Loucy (cell line): ENCODE measurements at regions not wholly inside any gene's neighbourhood (a gene's known extent, or its start where the extent isn't known, plus 50 kb on each side); places are given as distances from the start of the nearest gene placed in this dataset.

ENCODE experiments used
- H2AFZ ChIP-seq: fragments of 200-600 bp; sonication (generic); 2 replicates; pipeline ENCODE4 v1.6.0; 2016; ENCODE audit warnings: antibody characterized with exemption, mild to moderate bottlenecking, low read length, moderate library complexity
- H3F3A ChIP-seq: fragments of 200-600 bp; 2 replicates; pipeline ENCODE4 v1.6.0; 2016; ENCODE audit warnings: antibody characterized with exemption, low read depth, mild to moderate bottlenecking
- H3K27me3 ChIP-seq: fragments of 200-600 bp; sonication (generic); 2 replicates; pipeline ENCODE4 v1.6.1; 2014; ENCODE audit warnings: low read length, mild to moderate bottlenecking; ENCODE audit not compliant: insufficient read depth, poor library complexity, severe bottlenecking
- H3K36me3 ChIP-seq: fragments of 200-600 bp; sonication (generic); 2 replicates; pipeline ENCODE4 v1.6.1; 2016; ENCODE audit warnings: low read length; ENCODE audit not compliant: insufficient read depth
- H3K4me1 ChIP-seq: fragments of 200-600 bp; sonication (generic); 2 replicates; pipeline ENCODE4 v1.5.1; 2014; ENCODE audit warnings: low read length, mild to moderate bottlenecking; ENCODE audit not compliant: insufficient read depth, poor library complexity, severe bottlenecking
- H3K4me2 ChIP-seq: fragments of 200-600 bp; sonication (generic); 2 replicates; pipeline ENCODE4 v1.6.0; 2014; ENCODE audit warnings: antibody characterized with exemption, low read length, low read depth, mild to moderate bottlenecking; ENCODE audit not compliant: poor library complexity, severe bottlenecking
- H3K4me3 ChIP-seq: fragments of 200-600 bp; sonication (generic); 2 replicates; pipeline ENCODE4 v1.5.1; 2014; ENCODE audit warnings: low read length, mild to moderate bottlenecking, mixed read lengths; ENCODE audit not compliant: poor library complexity, severe bottlenecking
- H3K79me2 ChIP-seq: fragments of 200-600 bp; sonication (generic); 2 replicates; pipeline ENCODE4 v1.6.1; 2014; ENCODE audit warnings: low read length; ENCODE audit not compliant: insufficient read depth
- H3K9ac ChIP-seq: fragments of 200-600 bp; sonication (generic); 2 replicates; pipeline ENCODE4 v1.6.0; 2014; ENCODE audit warnings: mild to moderate bottlenecking, low read depth, low read length, moderate library complexity; ENCODE audit not compliant: poor library complexity, severe bottlenecking
- H3K9me2 ChIP-seq: fragments of 200-600 bp; sonication (generic); replicated peaks from 2 replicates; pipeline ENCODE4 v1.6.1; 2016; ENCODE audit warnings: low read depth, low read length, mixed read lengths
- H3K9me3 ChIP-seq: fragments of 200-600 bp; sonication (generic); 2 replicates; pipeline ENCODE4 v1.6.1; 2014; ENCODE audit warnings: mild to moderate bottlenecking, antibody characterized with exemption, low read length, low read depth; ENCODE audit not compliant: insufficient read depth
- H4K20me1 ChIP-seq: fragments of 200-600 bp; sonication (generic); 2 replicates; pipeline ENCODE4 v1.6.0; 2014; ENCODE audit warnings: antibody characterized with exemption, low read length, mild to moderate bottlenecking; ENCODE audit not compliant: insufficient read depth, poor library complexity, severe bottlenecking
- CTCF ChIP-seq: fragments of 200-600 bp; sonication (generic); conservative IDR thresholded peaks from 2 replicates; pipeline ENCODE4 v1.5.1; 2014; ENCODE audit warnings: mild to moderate bottlenecking, antibody characterized with exemption, low read length
- EZH2phosphoT487 ChIP-seq: fragments of 200-600 bp; IDR thresholded peaks from 2 replicates; pipeline ENCODE4 v1.6.1; 2018; ENCODE audit warnings: antibody characterized with exemption, mild to moderate bottlenecking, moderate library complexity, borderline replicate concordance

DNA sequence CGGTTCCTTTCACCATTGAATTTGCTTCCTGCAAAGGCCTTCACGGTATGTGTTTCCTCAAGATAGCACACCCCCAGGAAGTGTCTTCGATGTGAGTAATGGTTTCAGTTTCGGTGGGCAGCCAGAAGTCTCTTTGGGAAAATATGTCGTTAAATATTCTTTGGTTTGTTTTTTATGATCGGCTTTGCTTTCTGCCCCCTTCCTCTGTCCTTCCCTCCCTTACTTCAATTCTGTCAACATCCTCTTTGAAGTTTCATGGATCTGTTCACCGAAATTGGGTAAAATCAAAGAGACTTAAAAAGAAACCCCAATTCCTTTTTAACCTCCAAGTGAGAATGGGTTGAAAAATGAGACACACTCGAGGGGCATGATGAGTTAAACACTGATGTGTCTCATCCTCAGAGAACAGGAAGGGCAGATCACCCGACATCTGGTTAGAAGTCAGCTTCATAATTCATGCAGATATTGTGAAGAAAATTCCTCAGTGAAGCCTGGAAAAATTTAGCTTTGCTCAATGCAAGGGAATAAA, 170.8 kb upstream of the HABP2 start:
- TF ChIP-seq EZH2phosphoT487 (no peak), CTCF (no peak)
- Histone ChIP-seq H3K27me3 (no peaks in the 10 kb centered on the region), H3K9me3 (no peaks in the 10 kb centered on the region), H3K9ac (peak overlapping the region; percentile 65), H2AFZ (peak overlapping the region; percentile 44), H4K20me1 (no peaks in the 10 kb centered on the region), H3K79me2 (no peaks in the 10 kb centered on the region), H3K4me1 (peaks cover 44% of the 10 kb centered on the region), H3K4me3 (peak overlapping the region; percentile 73), H3K4me2 (peak overlapping the region; percentile 85), H3K36me3 (no peaks in the 10 kb centered on the region), H3F3A (no peaks in the 10 kb centered on the region), H3K9me2 (no peaks in the 10 kb centered on the region)

- Histone ChIP-seq H3K9ac (peak overlapping the region; percentile 65), H3K4me1 (peaks cover 44% of the 10 kb centered on the region), H3K79me2 (no peaks in the 10 kb centered on the region), H4K20me1 (no peaks in the 10 kb centered on the region), H3K4me2 (peak overlapping the region; percentile 85), H3K4me3 (peak overlapping the region; percentile 73), H3K27me3 (no peaks in the 10 kb centered on the region), H3K9me3 (no peaks in the 10 kb centered on the region), H2AFZ (peak overlapping the region; percentile 44; the same call in 1 of the 2 replicates), H3F3A (no peaks in the 10 kb centered on the region), H3K9me2 (no peaks in the 10 kb centered on the region), H3K36me3 (no peaks in the 10 kb centered on the region)
- TF ChIP-seq CTCF (no peak), EZH2phosphoT487 (no peak)
Measured at GRCh38 chr10:113382691-113383090, 170.2 kb upstream of the HABP2 start.

GRCh38 chr10:113384181-113384580, 168.7 kb upstream of the HABP2 start:
- Histone ChIP-seq H3K36me3 (no peaks in the 10 kb centered on the region), H3K4me3 (no peak overlapping the region), H3K4me1 (peaks cover 44% of the 10 kb centered on the region), H3K9me3 (no peaks in the 10 kb centered on the region), H3K9ac (peak overlapping the region; percentile 3), H2AFZ (peak overlapping the region; percentile 40), H3K4me2 (peak overlapping the region; percentile 50), H3K9me2 (no peaks in the 10 kb centered on the region), H3F3A (no peaks in the 10 kb centered on the region), H3K27me3 (no peaks in the 10 kb centered on the region), H3K79me2 (no peaks in the 10 kb centered on the region), H4K20me1 (no peaks in the 10 kb centered on the region)
- no peak for TF ChIP-seq EZH2phosphoT487
- no peak for TF ChIP-seq CTCF
